Caco-2 (cell line): ENCODE measurements at regions not wholly inside any gene's neighbourhood (a gene's known extent, or its start where the extent isn't known, plus 50 kb on each side); places are given as distances from the start of the nearest gene placed in this dataset.

ENCODE experiments used
- BruUV-seq: library from RNA; stranded (reverse); fragments of 400-500 nt; replicated peaks from 2 replicates; lab custom pipeline; 2021; lab: Mats Ljungman, UMichigan
- CTCF ChIA-PET: fragments of 300-600 bp; sonication (Branson Sonifier 250); formaldehyde crosslinking; loops from one replicate; lab custom pipeline; 2022; ENCODE audit warnings: antibody characterized with exemption; lab: Charles Lee
- POLR2A ChIA-PET: fragments of 300-600 bp; sonication (Branson Sonifier 250); formaldehyde crosslinking; loops from one replicate; lab custom pipeline; 2022; ENCODE audit warnings: antibody characterized with exemption; lab: Charles Lee
- DNase-seq, 2 experiments: peaks; one replicate each; pipeline versions ENCODE4 v3.0.0 to v3.0.0-alpha.2; 2020 to 2022
- H3K27me3 ChIP-seq: replicated peaks from 2 replicates; pipeline ENCODE4 v1.6.0; 2011; ENCODE audit warnings: low read length; ENCODE audit not compliant: control insufficient read depth, insufficient read depth
- H3K36me3 ChIP-seq: 2 replicates; pipeline ENCODE4 v1.5.1; 2011; ENCODE audit warnings: low read length; ENCODE audit not compliant: control insufficient read depth, insufficient read depth
- H3K4me1 ChIP-seq: fragments of 250-450 bp; sonication (Bioruptor Pico); 2 replicates; pipeline ENCODE4 v1.5.1; 2020; ENCODE audit warnings: mild to moderate bottlenecking
- H3K4me3 ChIP-seq: 2 replicates; pipeline ENCODE4 v1.5.1; 2011; ENCODE audit warnings: low read depth, mild to moderate bottlenecking, control low read depth, low read length
- H3K9me3 ChIP-seq: fragments of 250-450 bp; sonication (Bioruptor Pico); 2 replicates; pipeline ENCODE4 v1.5.1; 2020; ENCODE audit warnings: mild to moderate bottlenecking, moderate library complexity
- H3K27ac Mint-ChIP-seq: one replicate; pipeline ENCODE4 v1.8.0; 2022; ENCODE audit warnings: mixed read lengths; ENCODE audit not compliant: unreplicated experiment
- H3K27me3 Mint-ChIP-seq: one replicate; pipeline ENCODE4 v1.8.0; 2022; ENCODE audit warnings: mixed read lengths; ENCODE audit not compliant: insufficient read depth, unreplicated experiment
- H3K36me3 Mint-ChIP-seq: one replicate; pipeline ENCODE4 v1.8.0; 2022; ENCODE audit warnings: mild to moderate bottlenecking, mixed read lengths; ENCODE audit not compliant: insufficient read depth, unreplicated experiment
- H3K4me1 Mint-ChIP-seq: one replicate; pipeline ENCODE4 v1.8.0; 2022; ENCODE audit warnings: low read depth, mixed read lengths; ENCODE audit not compliant: unreplicated experiment
- H3K4me3 Mint-ChIP-seq: one replicate; pipeline ENCODE4 v1.8.0; 2022; ENCODE audit warnings: mild to moderate bottlenecking, moderate library complexity, mixed read lengths; ENCODE audit not compliant: unreplicated experiment
- H3K9me3 Mint-ChIP-seq: one replicate; pipeline ENCODE4 v1.8.0; 2022; ENCODE audit warnings: mixed read lengths; ENCODE audit not compliant: unreplicated experiment
- intact Hi-C: fragments of 100-400 bp; cut with micrococcal nuclease; formaldehyde crosslinking; loops from one replicate; pipeline ENCODE4 v1.10.0; 2022; ENCODE audit not compliant: unreplicated experiment
- TF ChIP-seq, protein P1 (sequence below), 2 experiments: fragments of 200-600 bp in 1 of 2; IDR thresholded peaks; 1 replicate in 1 of 2; 2 replicates in 1 of 2; pipeline versions ENCODE4 v1.5.1 to v1.8.0; 2011 to 2022; ENCODE audit warnings: antibody characterized with exemption in 1 of 2, control low read depth in 1 of 2, inconsistent platforms in 1 of 2, low read depth in 1 of 2, low read length in 1 of 2, mild to moderate bottlenecking in 1 of 2, moderate library complexity in 1 of 2; ENCODE audit not compliant: insufficient read depth in 1 of 2, severe bottlenecking in 1 of 2, unreplicated experiment in 1 of 2

DNA sequence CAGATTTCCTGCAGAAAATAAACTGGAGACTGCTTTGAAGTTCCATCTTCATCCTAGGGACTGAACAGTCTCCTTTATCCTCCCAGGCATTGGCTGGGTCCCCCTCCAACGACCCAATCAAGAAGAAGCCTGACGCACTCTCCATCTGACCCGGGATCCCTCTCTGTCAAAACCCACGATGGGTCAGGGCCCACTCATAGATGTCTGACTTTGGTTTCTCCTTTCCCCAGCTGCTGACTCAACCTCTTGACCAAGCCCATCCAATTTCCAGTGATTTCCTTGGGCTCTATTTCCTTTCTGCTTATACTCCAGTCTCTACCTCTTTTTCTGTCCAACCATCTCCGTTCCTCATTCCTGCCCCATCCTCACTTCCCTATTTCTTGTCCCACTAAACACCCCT lies 189.7 kb downstream of the MIAT start:
- BruUV-seq, result no TSS peak
- peaks cover 16% of the 10 kb centered on the region for H3K27me3 Mint-ChIP-seq
- DNase-seq, result no peak
- TF ChIP-seq, protein P1, sequence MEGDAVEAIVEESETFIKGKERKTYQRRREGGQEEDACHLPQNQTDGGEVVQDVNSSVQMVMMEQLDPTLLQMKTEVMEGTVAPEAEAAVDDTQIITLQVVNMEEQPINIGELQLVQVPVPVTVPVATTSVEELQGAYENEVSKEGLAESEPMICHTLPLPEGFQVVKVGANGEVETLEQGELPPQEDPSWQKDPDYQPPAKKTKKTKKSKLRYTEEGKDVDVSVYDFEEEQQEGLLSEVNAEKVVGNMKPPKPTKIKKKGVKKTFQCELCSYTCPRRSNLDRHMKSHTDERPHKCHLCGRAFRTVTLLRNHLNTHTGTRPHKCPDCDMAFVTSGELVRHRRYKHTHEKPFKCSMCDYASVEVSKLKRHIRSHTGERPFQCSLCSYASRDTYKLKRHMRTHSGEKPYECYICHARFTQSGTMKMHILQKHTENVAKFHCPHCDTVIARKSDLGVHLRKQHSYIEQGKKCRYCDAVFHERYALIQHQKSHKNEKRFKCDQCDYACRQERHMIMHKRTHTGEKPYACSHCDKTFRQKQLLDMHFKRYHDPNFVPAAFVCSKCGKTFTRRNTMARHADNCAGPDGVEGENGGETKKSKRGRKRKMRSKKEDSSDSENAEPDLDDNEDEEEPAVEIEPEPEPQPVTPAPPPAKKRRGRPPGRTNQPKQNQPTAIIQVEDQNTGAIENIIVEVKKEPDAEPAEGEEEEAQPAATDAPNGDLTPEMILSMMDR (IDR thresholded peaks at IDR 0.05; ENCODE audit: insufficient read depth in 1 of 2, low read depth in 1 of 2, low read length in 1 of 2, severe bottlenecking in 1 of 2, unreplicated experiment in 1 of 2), result no peak
- no peak overlapping the region for H3K4me3 Mint-ChIP-seq
- ChIA-PET POLR2A (no interaction called here), CTCF (no interaction called here)
- no peaks in the 10 kb centered on the region for H3K9me3 Mint-ChIP-seq
- H3K36me3 ChIP-seq, result no peaks in the 10 kb centered on the region
- intact Hi-C loops, result no loop called here
- H3K36me3 Mint-ChIP-seq, result no peaks in the 10 kb centered on the region
- H3K9me3 ChIP-seq, result no peaks in the 10 kb centered on the region
- no peaks in the 10 kb centered on the region for H3K27me3 ChIP-seq
- H3K27ac Mint-ChIP-seq, result no peak overlapping the region
- no peak overlapping the region for H3K4me3 ChIP-seq
- H3K4me1 ChIP-seq, result no peaks in the 10 kb centered on the region
- H3K4me1 Mint-ChIP-seq, result no peaks in the 10 kb centered on the region

DNA sequence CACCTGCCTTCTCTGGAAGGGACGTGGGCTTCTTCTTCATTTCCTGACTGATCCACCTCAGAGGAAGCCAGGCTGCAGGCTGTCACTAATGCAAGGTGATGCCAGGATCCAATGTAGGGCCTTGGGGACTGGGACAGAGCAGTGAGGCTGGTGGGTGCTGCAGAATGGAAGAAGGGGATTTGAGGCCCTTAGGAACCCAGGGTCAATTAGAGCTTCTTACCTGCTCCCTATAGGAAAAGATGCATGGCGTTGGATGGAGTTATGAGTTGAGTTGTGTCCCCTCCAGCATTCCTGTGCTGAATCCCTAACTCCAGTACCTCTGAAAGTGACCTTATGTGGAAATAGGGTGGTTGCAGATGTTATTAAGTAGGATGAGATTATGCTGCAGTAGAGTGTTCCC lies 190.4 kb downstream of the MIAT start:
- intact Hi-C loops, result no loop called here
- ChIA-PET POLR2A (no interaction called here), CTCF (no interaction called here)
- Histone ChIP-seq H3K36me3 (no peaks in the 10 kb centered on the region), H3K4me1 (no peaks in the 10 kb centered on the region), H3K9me3 (no peaks in the 10 kb centered on the region), H3K4me3 (no peak overlapping the region), H3K27me3 (no peaks in the 10 kb centered on the region)
- Mint-ChIP-seq H3K9me3 (no peaks in the 10 kb centered on the region), H3K27ac (no peak overlapping the region), H3K4me1 (no peaks in the 10 kb centered on the region), H3K27me3 (peaks cover 16% of the 10 kb centered on the region), H3K36me3 (no peaks in the 10 kb centered on the region), H3K4me3 (no peak overlapping the region)
- DNase-seq, result no peak
- TF ChIP-seq, protein P1 (IDR thresholded peaks at IDR 0.05; ENCODE audit: insufficient read depth in 1 of 2, low read depth in 1 of 2, low read length in 1 of 2, severe bottlenecking in 1 of 2, unreplicated experiment in 1 of 2), result no peak
- BruUV-seq, result no TSS peak

DNA sequence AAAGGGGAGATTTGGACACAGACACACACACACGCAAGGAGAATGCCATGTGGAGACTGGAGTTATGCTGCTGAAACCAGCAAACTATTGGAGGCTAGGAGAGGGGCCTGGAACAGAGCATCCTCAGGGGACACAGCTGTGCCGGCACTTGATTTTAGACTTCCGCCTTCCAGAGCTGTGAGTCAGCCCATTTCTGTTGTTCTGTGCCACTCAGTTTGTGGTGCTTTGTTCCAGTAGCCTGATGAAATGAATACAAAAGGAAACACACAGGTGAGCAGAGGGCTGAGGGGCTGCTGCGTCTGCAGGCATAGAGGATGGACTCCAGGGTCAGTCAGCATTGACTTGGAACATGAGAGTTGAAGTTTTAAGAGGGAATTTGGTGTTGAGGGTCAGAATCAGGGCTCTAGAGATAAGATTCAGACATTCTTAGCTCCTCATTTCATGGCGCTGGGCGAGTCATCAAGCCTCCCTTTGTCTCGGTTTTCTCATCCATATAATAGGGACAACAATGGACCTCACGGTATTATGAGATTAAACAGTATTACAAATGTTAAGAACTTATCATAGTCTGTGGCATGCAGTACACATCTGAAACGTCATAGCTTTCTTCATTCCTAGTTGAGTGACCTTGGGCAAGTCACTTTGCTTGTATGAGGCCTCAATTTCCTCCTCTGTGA lies 191.0 kb downstream of the MIAT start:
- H3K36me3 Mint-ChIP-seq, result no peaks in the 10 kb centered on the region
- ChIA-PET POLR2A (no interaction called here), CTCF (no interaction called here)
- no peak overlapping the region for H3K27ac Mint-ChIP-seq
- H3K9me3 Mint-ChIP-seq, result no peaks in the 10 kb centered on the region
- H3K9me3 ChIP-seq, result no peaks in the 10 kb centered on the region
- TF ChIP-seq, protein P1 (IDR thresholded peaks at IDR 0.05; ENCODE audit: insufficient read depth in 1 of 2, low read depth in 1 of 2, low read length in 1 of 2, severe bottlenecking in 1 of 2, unreplicated experiment in 1 of 2), result no peak
- H3K27me3 ChIP-seq, result no peaks in the 10 kb centered on the region
- H3K4me3 ChIP-seq, result no peak overlapping the region
- no TSS peak for BruUV-seq
- DNase-seq, result no peak
- H3K4me1 ChIP-seq, result no peaks in the 10 kb centered on the region
- H3K4me1 Mint-ChIP-seq, result no peaks in the 10 kb centered on the region
- H3K36me3 ChIP-seq, result no peaks in the 10 kb centered on the region
- peaks cover 16% of the 10 kb centered on the region for H3K27me3 Mint-ChIP-seq
- intact Hi-C loops, result no loop called here
- H3K4me3 Mint-ChIP-seq, result no peak overlapping the region
